Prostate gland (tissue), 2 donors: ENCODE measurements at regions not wholly inside any gene's neighbourhood (a gene's known extent, or its start where the extent isn't known, plus 50 kb on each side); places are given as distances from the start of the nearest gene placed in this dataset.

ENCODE experiments used
- POLR2A ChIP-seq: fragments of 450-650 bp; IDR thresholded peaks from one replicate; pipeline ENCODE4 v1.6.1; 2016; ENCODE audit warnings: antibody characterized with exemption, mild to moderate bottlenecking
- POLR2AphosphoS5 ChIP-seq: sonication (generic); formaldehyde crosslinking; IDR thresholded peaks from one replicate; pipeline ENCODE4 v1.6.1; 2017; ENCODE audit warnings: antibody characterized with exemption
- TF ChIP-seq, protein P1 (sequence below), 4 experiments: fragments of 200-600 bp in 2 of 4; fragments of 450-650 bp in 2 of 4; sonication (generic) in 2 of 4; IDR thresholded peaks; 1 replicate in 3 of 4; 2 replicates in 1 of 4; pipeline ENCODE4 v1.5.1; 2016 to 2019; ENCODE audit warnings: antibody characterized with exemption in 4 of 4, mild to moderate bottlenecking in 2 of 4, moderate library complexity in 2 of 4

- TF ChIP-seq, protein P1, sequence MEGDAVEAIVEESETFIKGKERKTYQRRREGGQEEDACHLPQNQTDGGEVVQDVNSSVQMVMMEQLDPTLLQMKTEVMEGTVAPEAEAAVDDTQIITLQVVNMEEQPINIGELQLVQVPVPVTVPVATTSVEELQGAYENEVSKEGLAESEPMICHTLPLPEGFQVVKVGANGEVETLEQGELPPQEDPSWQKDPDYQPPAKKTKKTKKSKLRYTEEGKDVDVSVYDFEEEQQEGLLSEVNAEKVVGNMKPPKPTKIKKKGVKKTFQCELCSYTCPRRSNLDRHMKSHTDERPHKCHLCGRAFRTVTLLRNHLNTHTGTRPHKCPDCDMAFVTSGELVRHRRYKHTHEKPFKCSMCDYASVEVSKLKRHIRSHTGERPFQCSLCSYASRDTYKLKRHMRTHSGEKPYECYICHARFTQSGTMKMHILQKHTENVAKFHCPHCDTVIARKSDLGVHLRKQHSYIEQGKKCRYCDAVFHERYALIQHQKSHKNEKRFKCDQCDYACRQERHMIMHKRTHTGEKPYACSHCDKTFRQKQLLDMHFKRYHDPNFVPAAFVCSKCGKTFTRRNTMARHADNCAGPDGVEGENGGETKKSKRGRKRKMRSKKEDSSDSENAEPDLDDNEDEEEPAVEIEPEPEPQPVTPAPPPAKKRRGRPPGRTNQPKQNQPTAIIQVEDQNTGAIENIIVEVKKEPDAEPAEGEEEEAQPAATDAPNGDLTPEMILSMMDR (IDR thresholded peaks at IDR 0.05): no peak
- TF ChIP-seq POLR2A (no peak), POLR2AphosphoS5 (no peak)
Observed at GRCh38 chr16:26729951-26730541, 336.7 kb upstream of the C16orf82 start.
